ENCODE measurements at regions not wholly inside any gene's neighbourhood (a gene's known extent, or its start where the extent isn't known, plus 50 kb on each side); places are given as distances from the start of the nearest gene placed in this dataset.

DNA sequence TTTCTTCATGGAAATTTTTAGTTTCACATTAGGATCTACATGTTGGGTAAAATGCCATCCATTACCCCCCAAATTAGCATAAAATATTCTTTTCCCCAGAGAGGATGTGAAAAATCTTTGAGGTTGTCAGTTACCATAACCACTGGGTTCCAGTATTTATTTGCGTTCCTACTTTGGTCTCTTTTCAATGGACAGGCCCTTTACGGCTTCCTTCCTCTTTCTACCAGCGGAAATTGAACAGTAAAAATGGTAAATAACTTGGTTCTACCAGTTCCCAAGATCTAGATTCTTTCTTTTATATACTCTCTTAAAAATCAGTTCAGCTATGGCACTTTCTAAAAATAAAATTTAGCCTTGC is 169.2 kb upstream of the APCDD1 start:
- TF ChIP-seq, protein P1, sequence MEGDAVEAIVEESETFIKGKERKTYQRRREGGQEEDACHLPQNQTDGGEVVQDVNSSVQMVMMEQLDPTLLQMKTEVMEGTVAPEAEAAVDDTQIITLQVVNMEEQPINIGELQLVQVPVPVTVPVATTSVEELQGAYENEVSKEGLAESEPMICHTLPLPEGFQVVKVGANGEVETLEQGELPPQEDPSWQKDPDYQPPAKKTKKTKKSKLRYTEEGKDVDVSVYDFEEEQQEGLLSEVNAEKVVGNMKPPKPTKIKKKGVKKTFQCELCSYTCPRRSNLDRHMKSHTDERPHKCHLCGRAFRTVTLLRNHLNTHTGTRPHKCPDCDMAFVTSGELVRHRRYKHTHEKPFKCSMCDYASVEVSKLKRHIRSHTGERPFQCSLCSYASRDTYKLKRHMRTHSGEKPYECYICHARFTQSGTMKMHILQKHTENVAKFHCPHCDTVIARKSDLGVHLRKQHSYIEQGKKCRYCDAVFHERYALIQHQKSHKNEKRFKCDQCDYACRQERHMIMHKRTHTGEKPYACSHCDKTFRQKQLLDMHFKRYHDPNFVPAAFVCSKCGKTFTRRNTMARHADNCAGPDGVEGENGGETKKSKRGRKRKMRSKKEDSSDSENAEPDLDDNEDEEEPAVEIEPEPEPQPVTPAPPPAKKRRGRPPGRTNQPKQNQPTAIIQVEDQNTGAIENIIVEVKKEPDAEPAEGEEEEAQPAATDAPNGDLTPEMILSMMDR (IDR thresholded peaks at IDR 0.05; ENCODE audit: insufficient read depth, low read length, severe bottlenecking), result no peak
- FAIRE-seq, result no peak
- DNase-seq (ENCODE audit: low read depth), result no peak
- H3K36me3 ChIP-seq (ENCODE audit: control insufficient read depth, insufficient read depth, low read length), result no peaks in the 10 kb centered on the region
- no peaks in the 10 kb centered on the region for H3K27me3 ChIP-seq (ENCODE audit: control insufficient read depth, insufficient read depth, low read length)
- no peak overlapping the region for H3K4me3 ChIP-seq (ENCODE audit: low read depth, low read length)

GRCh38 chr18:10286580-10287150 is 167.8 kb upstream of the APCDD1 start:
- TF ChIP-seq, protein P1 (IDR thresholded peaks at IDR 0.05; ENCODE audit: insufficient read depth, low read length, severe bottlenecking), result no peak
- H3K36me3 ChIP-seq (ENCODE audit: control insufficient read depth, insufficient read depth, low read length), result no peaks in the 10 kb centered on the region
- no peak overlapping the region for H3K4me3 ChIP-seq (ENCODE audit: low read depth, low read length)
- FAIRE-seq (no peak), DNase-seq (ENCODE audit: low read depth) (no peak)
- no peaks in the 10 kb centered on the region for H3K27me3 ChIP-seq (ENCODE audit: control insufficient read depth, insufficient read depth, low read length)

- TF ChIP-seq, protein P1 (IDR thresholded peaks at IDR 0.05; ENCODE audit: insufficient read depth, low read length, severe bottlenecking), result no peak
- no peak for FAIRE-seq
- DNase-seq (ENCODE audit: low read depth), result no peak
- Histone ChIP-seq H3K36me3 (ENCODE audit: control insufficient read depth, insufficient read depth, low read length) (no peaks in the 10 kb centered on the region), H3K4me3 (ENCODE audit: low read depth, low read length) (no peak overlapping the region), H3K27me3 (ENCODE audit: control insufficient read depth, insufficient read depth, low read length) (no peaks in the 10 kb centered on the region)
Observed at GRCh38 chr18:10289251-10289650, 165.2 kb upstream of the APCDD1 start.

GRCh38 chr18:10289951-10290637 is 164.3 kb upstream of the APCDD1 start:
- DNase-seq (ENCODE audit: low read depth) (no peak), FAIRE-seq (no peak)
- no peaks in the 10 kb centered on the region for H3K36me3 ChIP-seq (ENCODE audit: control insufficient read depth, insufficient read depth, low read length)
- no peaks in the 10 kb centered on the region for H3K27me3 ChIP-seq (ENCODE audit: control insufficient read depth, insufficient read depth, low read length)
- no peak overlapping the region for H3K4me3 ChIP-seq (ENCODE audit: low read depth, low read length)
- TF ChIP-seq, protein P1 (IDR thresholded peaks at IDR 0.05; ENCODE audit: insufficient read depth, low read length, severe bottlenecking), result no peak

DNA sequence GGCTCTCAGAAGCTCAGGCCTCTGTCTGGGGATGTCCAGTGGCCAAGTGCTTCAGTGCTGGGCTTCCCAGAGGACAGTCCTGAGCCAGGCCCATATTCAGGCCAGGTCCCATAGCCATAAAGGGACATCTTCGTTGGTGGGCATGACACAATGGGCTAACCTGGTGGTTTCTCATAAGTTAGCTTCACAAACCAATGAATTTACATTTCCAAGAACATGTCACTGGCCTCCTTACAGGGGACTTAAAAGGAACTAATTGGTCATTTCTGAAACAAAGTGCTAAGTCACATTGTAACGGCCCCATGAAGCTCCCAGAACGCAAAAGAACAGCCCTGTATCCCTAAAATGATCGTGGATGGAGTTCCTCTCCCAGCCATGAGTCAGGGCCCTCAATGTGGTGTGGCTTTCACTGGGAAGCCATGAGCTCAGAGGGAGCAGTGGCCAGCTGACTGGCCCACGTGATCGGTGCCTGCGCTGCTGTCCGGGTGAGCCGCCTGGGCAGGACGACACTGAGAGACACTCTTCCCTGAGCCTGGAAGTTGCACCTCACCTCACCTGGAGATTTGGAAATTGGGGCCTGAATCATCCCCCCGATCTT is 163.7 kb upstream of the APCDD1 start:
- no peaks in the 10 kb centered on the region for H3K27me3 ChIP-seq (ENCODE audit: control insufficient read depth, insufficient read depth, low read length)
- no peaks in the 10 kb centered on the region for H3K36me3 ChIP-seq (ENCODE audit: control insufficient read depth, insufficient read depth, low read length)
- FAIRE-seq (no peak), DNase-seq (ENCODE audit: low read depth) (no peak)
- TF ChIP-seq, protein P1 (IDR thresholded peaks at IDR 0.05; ENCODE audit: insufficient read depth, low read length, severe bottlenecking), result no peak
- H3K4me3 ChIP-seq (ENCODE audit: low read depth, low read length), result no peak overlapping the region

Measured in bronchial epithelial cell (primary cell).